ENCODE measurements at regions not wholly inside any gene's neighbourhood (a gene's known extent, or its start where the extent isn't known, plus 50 kb on each side); places are given as distances from the start of the nearest gene placed in this dataset.

GRCh38 chr3:77772459-77772858 is 732.6 kb downstream of the ROBO2 start:
- no peak overlapping the region for H3K4me3 ChIP-seq (ENCODE audit: insufficient read depth, low read length)

DNA sequence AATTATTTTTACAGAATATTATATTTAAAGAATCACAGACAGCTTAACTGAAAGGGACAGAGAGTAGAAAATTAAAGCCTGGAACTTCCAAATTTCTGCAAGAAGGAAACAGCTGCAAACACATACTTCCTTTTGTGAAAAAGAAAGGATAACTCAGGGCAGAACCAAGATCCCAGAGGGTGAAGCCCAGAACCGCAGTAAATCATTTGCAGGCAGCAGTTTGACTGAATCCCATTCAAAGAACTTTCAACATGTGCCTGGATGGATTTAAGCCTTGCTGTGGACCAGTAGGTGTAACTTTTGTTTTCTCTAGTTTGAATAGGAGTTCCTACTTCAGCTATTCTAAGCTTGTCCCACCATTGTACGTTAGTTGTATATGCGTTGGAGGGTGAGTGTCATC is 733.2 kb downstream of the ROBO2 start:
- Histone ChIP-seq H3K36me3 (ENCODE audit: insufficient read depth, low read length) (no peaks in the 10 kb centered on the region), H3K27ac (ENCODE audit: low read depth, low read length) (no peak overlapping the region), H3K27me3 (ENCODE audit: insufficient read depth, low read length) (no peaks in the 10 kb centered on the region), H3K4me3 (ENCODE audit: insufficient read depth, low read length) (no peak overlapping the region), H4K20me1 (ENCODE audit: insufficient read depth, low read length) (no peaks in the 10 kb centered on the region), H3K4me2 (ENCODE audit: insufficient read depth, low read length) (no peak overlapping the region), H3K4me1 (ENCODE audit: insufficient read depth, low read length) (no peaks in the 10 kb centered on the region), H3K79me2 (ENCODE audit: insufficient read depth, low read length) (no peaks in the 10 kb centered on the region), H3K9me3 (ENCODE audit: low read depth, low read length) (no peaks in the 10 kb centered on the region), H2AFZ (ENCODE audit: low read length) (no peak overlapping the region)
- TF ChIP-seq CTCF (IDR thresholded peaks at IDR 0.05; ENCODE audit: extremely low read depth, low read depth, low read length): no peak
- no peak for DNase-seq (ENCODE audit: insufficient read length, low spot score, missing footprints)

More at GRCh38 chr3:77772459-77772858, 732.6 kb downstream of the ROBO2 start:
- H3K4me2 ChIP-seq (ENCODE audit: insufficient read depth, low read length): no peak overlapping the region
- H3K9me3 ChIP-seq (ENCODE audit: low read depth, low read length): no peaks in the 10 kb centered on the region
- no peaks in the 10 kb centered on the region for H3K36me3 ChIP-seq (ENCODE audit: insufficient read depth, low read length)
- no peaks in the 10 kb centered on the region for H3K4me1 ChIP-seq (ENCODE audit: insufficient read depth, low read length)
- H3K79me2 ChIP-seq (ENCODE audit: insufficient read depth, low read length): no peaks in the 10 kb centered on the region
- DNase-seq (ENCODE audit: insufficient read length, low spot score, missing footprints): no peak
- no peak for TF ChIP-seq CTCF (IDR thresholded peaks at IDR 0.05; ENCODE audit: extremely low read depth, low read depth, low read length)
- no peaks in the 10 kb centered on the region for H3K27me3 ChIP-seq (ENCODE audit: insufficient read depth, low read length)
- no peak overlapping the region for H2AFZ ChIP-seq (ENCODE audit: low read length)
- no peak overlapping the region for H3K27ac ChIP-seq (ENCODE audit: low read depth, low read length)
- H4K20me1 ChIP-seq (ENCODE audit: insufficient read depth, low read length): no peaks in the 10 kb centered on the region

DNA sequence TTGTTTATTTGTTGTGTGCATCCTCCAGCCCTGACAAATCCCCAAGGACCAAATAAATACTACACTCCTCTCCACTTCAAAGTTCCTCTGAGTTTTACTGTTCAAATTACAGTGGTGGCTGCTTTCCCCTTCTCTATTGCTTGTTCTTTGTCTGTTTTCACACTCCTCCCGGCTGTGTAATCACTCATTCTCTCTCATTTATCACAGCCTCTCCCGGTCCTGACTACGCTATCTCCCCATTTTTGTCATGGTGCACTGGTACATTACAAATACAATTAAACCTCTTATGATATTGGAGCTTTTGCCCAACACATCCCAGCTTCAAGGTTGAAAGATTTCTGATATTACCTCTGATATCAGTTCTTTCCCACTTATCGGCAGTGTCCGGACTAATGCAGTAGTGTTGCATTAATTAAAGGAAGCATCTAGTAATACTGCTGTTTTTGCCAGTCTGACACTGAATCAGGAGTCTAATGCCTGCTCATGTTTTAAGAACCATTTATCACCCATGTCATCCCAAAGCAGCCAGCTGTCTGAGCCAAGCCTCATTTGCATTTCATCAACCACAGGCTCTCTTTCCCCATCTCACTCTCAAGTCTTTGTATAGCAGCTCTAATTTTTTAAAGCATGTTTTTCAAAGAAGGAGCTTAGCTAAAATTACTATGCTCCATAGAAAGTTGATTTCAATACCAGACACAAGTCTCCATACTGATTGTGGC is 740.5 kb downstream of the ROBO2 start:
- no peak for TF ChIP-seq CTCF (IDR thresholded peaks at IDR 0.05; ENCODE audit: extremely low read depth, low read depth, low read length)
- no peak overlapping the region for H3K4me3 ChIP-seq (ENCODE audit: insufficient read depth, low read length)
- H3K9me3 ChIP-seq (ENCODE audit: low read depth, low read length): peaks cover 2% of the 10 kb centered on the region
- no peaks in the 10 kb centered on the region for H4K20me1 ChIP-seq (ENCODE audit: insufficient read depth, low read length)
- no peaks in the 10 kb centered on the region for H3K27me3 ChIP-seq (ENCODE audit: insufficient read depth, low read length)
- no peak for DNase-seq (ENCODE audit: insufficient read length, low spot score, missing footprints)
- H3K4me1 ChIP-seq (ENCODE audit: insufficient read depth, low read length): no peaks in the 10 kb centered on the region
- no peak overlapping the region for H3K27ac ChIP-seq (ENCODE audit: low read depth, low read length)
- H3K79me2 ChIP-seq (ENCODE audit: insufficient read depth, low read length): no peaks in the 10 kb centered on the region
- no peaks in the 10 kb centered on the region for H3K36me3 ChIP-seq (ENCODE audit: insufficient read depth, low read length)
- no peak overlapping the region for H2AFZ ChIP-seq (ENCODE audit: low read length)
- no peak overlapping the region for H3K4me2 ChIP-seq (ENCODE audit: insufficient read depth, low read length)

GRCh38 chr3:77786216-77786615 is 746.3 kb downstream of the ROBO2 start:
- H3K27ac ChIP-seq (ENCODE audit: low read depth, low read length): no peak overlapping the region
- DNase-seq (ENCODE audit: insufficient read length, low spot score, missing footprints): no peak
- TF ChIP-seq CTCF (IDR thresholded peaks at IDR 0.05; ENCODE audit: extremely low read depth, low read depth, low read length): no peak
- H4K20me1 ChIP-seq (ENCODE audit: insufficient read depth, low read length): no peaks in the 10 kb centered on the region
- no peaks in the 10 kb centered on the region for H3K4me1 ChIP-seq (ENCODE audit: insufficient read depth, low read length)
- no peaks in the 10 kb centered on the region for H3K9me3 ChIP-seq (ENCODE audit: low read depth, low read length)
- H3K4me2 ChIP-seq (ENCODE audit: insufficient read depth, low read length): no peak overlapping the region
- no peaks in the 10 kb centered on the region for H3K27me3 ChIP-seq (ENCODE audit: insufficient read depth, low read length)
- no peak overlapping the region for H3K4me3 ChIP-seq (ENCODE audit: insufficient read depth, low read length)
- no peaks in the 10 kb centered on the region for H3K79me2 ChIP-seq (ENCODE audit: insufficient read depth, low read length)
- H2AFZ ChIP-seq (ENCODE audit: low read length): no peak overlapping the region
- H3K36me3 ChIP-seq (ENCODE audit: insufficient read depth, low read length): no peaks in the 10 kb centered on the region

All from osteoblast (primary cell).